ENCODE measurements at regions not wholly inside any gene's neighbourhood (a gene's known extent, or its start where the extent isn't known, plus 50 kb on each side); places are given as distances from the start of the nearest gene placed in this dataset.
"Not testable (repeated sequence)": the region's sequence is repeated elsewhere in the genome, so short reads cannot be mapped to it uniquely, and the experiment has no call there.

- Histone ChIP-seq H3K4me1 (ENCODE audit: insufficient read depth, low read length) (no peaks in the 10 kb centered on the region), H3K36me3 (ENCODE audit: insufficient read depth, low read length) (no peaks in the 10 kb centered on the region), H3K9me3 (ENCODE audit: control insufficient read depth, insufficient read depth, low read length) (no peaks in the 10 kb centered on the region), H3K9ac (ENCODE audit: low read depth, low read length) (no peak overlapping the region)
Measured at GRCh38 chr1:194080826-194081225, 894.4 kb upstream of the B3GALT2 start.

DNA sequence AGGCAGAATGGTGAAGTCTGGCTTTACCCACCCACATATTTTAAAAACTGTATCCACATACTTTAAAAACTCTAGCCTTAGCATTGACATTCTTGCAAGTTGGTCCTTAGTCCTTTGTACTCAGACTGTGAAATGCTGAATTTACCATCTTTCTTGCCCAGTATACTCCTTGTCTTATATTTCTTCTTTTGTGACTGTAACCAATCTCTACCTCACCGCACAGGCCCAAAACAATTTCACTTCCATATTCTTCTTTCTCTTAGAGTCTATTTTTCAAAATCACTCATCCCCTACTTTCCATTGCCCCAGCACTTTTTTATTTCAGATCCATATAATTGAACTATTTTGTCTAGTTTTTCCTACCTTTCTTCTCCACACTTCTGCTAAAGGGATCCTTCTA lies 892.4 kb upstream of the B3GALT2 start:
- Histone ChIP-seq H3K9me3 (ENCODE audit: control insufficient read depth, insufficient read depth, low read length) (no peaks in the 10 kb centered on the region), H3K9ac (ENCODE audit: low read depth, low read length) (no peak overlapping the region), H3K36me3 (ENCODE audit: insufficient read depth, low read length) (no peaks in the 10 kb centered on the region), H3K4me1 (ENCODE audit: insufficient read depth, low read length) (no peaks in the 10 kb centered on the region)

GRCh38 chr1:194076646-194077045 lies 890.2 kb upstream of the B3GALT2 start:
- no peaks in the 10 kb centered on the region for H3K4me1 ChIP-seq (ENCODE audit: insufficient read depth, low read length)
- H3K36me3 ChIP-seq (ENCODE audit: insufficient read depth, low read length), result no peaks in the 10 kb centered on the region

GRCh38 chr1:194073833-194074232 lies 887.4 kb upstream of the B3GALT2 start:
- H3K36me3 ChIP-seq (ENCODE audit: insufficient read depth, low read length), result no peaks in the 10 kb centered on the region
- no peaks in the 10 kb centered on the region for H3K4me1 ChIP-seq (ENCODE audit: insufficient read depth, low read length)
- no peak overlapping the region for H3K9ac ChIP-seq (ENCODE audit: low read depth, low read length)
- H3K9me3 ChIP-seq (ENCODE audit: control insufficient read depth, insufficient read depth, low read length), result no peaks in the 10 kb centered on the region

More at GRCh38 chr1:194076646-194077045, 890.2 kb upstream of the B3GALT2 start:
- H3K9ac ChIP-seq (ENCODE audit: low read depth, low read length), result no peak overlapping the region
- H3K9me3 ChIP-seq (ENCODE audit: control insufficient read depth, insufficient read depth, low read length), result no peaks in the 10 kb centered on the region

DNA sequence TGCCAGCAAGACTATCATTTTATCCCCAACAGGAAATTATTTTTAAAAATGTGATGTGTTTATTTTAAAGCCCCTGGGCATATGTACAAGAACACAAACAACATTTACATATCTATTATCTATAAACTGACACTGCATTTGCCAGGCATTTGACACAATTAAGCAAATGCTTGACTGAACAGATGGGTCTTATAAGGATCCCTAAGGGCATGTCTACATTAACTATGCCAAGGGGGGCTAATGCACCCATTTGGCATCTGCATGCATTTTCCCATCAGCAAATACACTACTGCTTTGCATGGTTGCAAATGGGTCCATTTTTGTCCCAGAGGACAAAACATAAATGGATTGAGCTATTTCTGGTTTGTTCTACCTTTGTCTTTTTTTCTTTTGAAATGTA lies 884.8 kb upstream of the B3GALT2 start:
- Histone ChIP-seq H3K4me1 (ENCODE audit: insufficient read depth, low read length) (no peaks in the 10 kb centered on the region), H3K9me3 (ENCODE audit: control insufficient read depth, insufficient read depth, low read length) (no peaks in the 10 kb centered on the region), H3K36me3 (ENCODE audit: insufficient read depth, low read length) (no peaks in the 10 kb centered on the region), H3K9ac (ENCODE audit: low read depth, low read length) (no peak overlapping the region)

- Histone ChIP-seq H3K4me1 (ENCODE audit: insufficient read depth, low read length) (no peaks in the 10 kb centered on the region), H3K36me3 (ENCODE audit: insufficient read depth, low read length) (no peaks in the 10 kb centered on the region), H3K9ac (ENCODE audit: low read depth, low read length) (no peak overlapping the region), H3K9me3 (ENCODE audit: control insufficient read depth, insufficient read depth, low read length) (no peaks in the 10 kb centered on the region)
Measured at GRCh38 chr1:194069831-194070218, 883.4 kb upstream of the B3GALT2 start.

DNA sequence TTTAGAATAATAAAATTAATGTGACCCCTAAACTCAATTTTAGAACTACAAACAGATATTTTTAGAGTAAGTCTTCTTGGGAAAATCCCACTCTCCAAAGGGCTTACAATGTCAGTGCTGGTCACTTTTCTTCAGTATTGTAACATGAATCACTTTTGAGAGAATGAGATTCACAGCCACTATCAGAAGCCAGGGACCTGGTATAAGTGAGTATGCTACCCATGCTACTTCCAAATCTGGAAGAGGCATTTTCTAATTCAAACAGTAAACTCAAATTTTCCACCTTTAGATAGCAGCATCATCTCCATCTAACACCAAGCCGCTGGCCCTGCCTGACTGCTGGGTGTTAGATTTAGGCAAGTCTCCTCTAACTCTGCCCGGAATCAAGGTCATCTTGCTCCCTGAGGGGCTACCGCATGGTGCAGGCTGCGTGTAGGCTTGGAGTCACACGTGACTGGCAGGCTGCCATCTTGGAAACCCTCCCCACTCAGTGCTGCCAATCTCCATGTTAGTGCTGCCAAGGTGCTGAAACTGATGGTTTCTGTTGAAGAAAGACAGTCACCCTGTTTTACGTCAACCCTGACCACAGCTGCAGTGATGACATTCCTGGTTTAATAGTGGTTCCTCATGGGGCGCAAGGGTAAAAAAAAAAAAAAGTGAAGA lies 882.9 kb upstream of the B3GALT2 start:
- Histone ChIP-seq H3K36me3 (ENCODE audit: insufficient read depth, low read length) (no peaks in the 10 kb centered on the region), H3K9me3 (ENCODE audit: control insufficient read depth, insufficient read depth, low read length) (no peaks in the 10 kb centered on the region), H3K9ac (ENCODE audit: low read depth, low read length) (no peak overlapping the region), H3K4me1 (ENCODE audit: insufficient read depth, low read length) (no peaks in the 10 kb centered on the region)

DNA sequence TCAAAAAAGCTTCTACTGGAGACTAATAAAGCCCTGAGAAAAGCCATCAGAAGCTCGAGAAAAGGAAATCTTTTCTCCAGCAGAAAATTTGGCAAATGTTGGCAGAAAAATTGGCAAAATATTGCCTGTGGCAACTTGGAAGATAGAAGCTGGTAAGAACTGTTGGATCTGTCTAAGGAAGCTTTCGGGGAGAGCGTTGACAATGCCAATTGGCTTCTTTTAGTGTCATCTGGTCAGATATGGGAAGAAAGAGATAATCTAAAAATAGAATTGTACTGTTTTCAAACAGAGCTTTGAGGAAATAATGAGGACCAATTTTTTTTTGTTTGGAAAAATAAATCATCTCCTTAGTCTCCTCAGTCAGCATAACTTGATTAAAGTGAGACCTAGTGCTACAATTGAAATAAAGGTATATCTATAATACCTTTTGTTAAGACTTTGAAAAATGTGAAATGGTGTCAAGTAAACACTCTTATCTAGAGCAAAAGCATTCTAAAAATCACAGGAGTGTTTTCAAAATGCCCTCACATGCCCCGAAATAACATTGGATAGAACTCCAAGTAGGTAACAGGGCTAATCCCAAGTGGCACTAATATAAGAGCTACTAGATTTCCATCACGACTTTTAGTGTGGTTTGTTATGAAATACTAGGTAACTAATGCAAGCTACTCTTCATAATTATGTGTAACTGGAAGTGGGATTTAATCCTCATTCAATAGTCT lies 882.2 kb upstream of the B3GALT2 start:
- no peak overlapping the region for H3K9ac ChIP-seq (ENCODE audit: low read depth, low read length)
- no peaks in the 10 kb centered on the region for H3K36me3 ChIP-seq (ENCODE audit: insufficient read depth, low read length)
- H3K4me1 ChIP-seq (ENCODE audit: insufficient read depth, low read length), result no peaks in the 10 kb centered on the region
- H3K9me3 ChIP-seq (ENCODE audit: control insufficient read depth, insufficient read depth, low read length), result no peaks in the 10 kb centered on the region

GRCh38 chr1:194067772-194068171 lies 881.4 kb upstream of the B3GALT2 start:
- Histone ChIP-seq H3K36me3 (ENCODE audit: insufficient read depth, low read length) (no peaks in the 10 kb centered on the region), H3K9me3 (ENCODE audit: control insufficient read depth, insufficient read depth, low read length) (no peaks in the 10 kb centered on the region), H3K9ac (ENCODE audit: low read depth, low read length) (no peak overlapping the region), H3K4me1 (ENCODE audit: insufficient read depth, low read length) (no peaks in the 10 kb centered on the region)

- no peak overlapping the region for H3K9ac ChIP-seq (ENCODE audit: low read depth, low read length)
- H3K9me3 ChIP-seq (ENCODE audit: control insufficient read depth, insufficient read depth, low read length), result no peaks in the 10 kb centered on the region; the same call in 1 of the 2 replicates
- H3K4me1 ChIP-seq (ENCODE audit: insufficient read depth, low read length), result no peaks in the 10 kb centered on the region
- H3K36me3 ChIP-seq (ENCODE audit: insufficient read depth, low read length), result no peaks in the 10 kb centered on the region
Measured at GRCh38 chr1:194062962-194063361, 876.5 kb upstream of the B3GALT2 start.

DNA sequence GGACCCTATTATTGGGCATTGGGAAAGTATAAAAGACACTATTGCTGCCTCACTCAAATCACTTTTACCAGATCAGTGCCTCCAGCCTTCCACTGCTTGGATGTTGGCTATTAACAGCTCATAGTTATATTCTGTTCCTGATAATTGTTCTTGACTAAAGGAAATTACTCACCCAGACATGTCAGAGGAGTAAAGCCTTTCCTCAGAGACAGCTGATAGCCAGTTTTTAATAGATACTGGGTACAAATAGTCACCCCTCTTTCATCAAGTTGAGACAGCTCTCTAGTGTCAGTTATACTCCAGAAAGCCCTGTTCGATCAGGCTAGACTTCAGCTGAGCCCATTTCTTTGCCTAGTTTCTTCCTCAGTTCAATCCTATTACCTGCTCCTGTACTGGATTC lies 876.1 kb upstream of the B3GALT2 start:
- Histone ChIP-seq H3K36me3 (ENCODE audit: insufficient read depth, low read length) (no peaks in the 10 kb centered on the region), H3K4me1 (ENCODE audit: insufficient read depth, low read length) (no peaks in the 10 kb centered on the region), H3K9ac (ENCODE audit: low read depth, low read length) (no peak overlapping the region), H3K9me3 (ENCODE audit: control insufficient read depth, insufficient read depth, low read length) (no peaks in the 10 kb centered on the region; the same call in 1 of the 2 replicates)

DNA sequence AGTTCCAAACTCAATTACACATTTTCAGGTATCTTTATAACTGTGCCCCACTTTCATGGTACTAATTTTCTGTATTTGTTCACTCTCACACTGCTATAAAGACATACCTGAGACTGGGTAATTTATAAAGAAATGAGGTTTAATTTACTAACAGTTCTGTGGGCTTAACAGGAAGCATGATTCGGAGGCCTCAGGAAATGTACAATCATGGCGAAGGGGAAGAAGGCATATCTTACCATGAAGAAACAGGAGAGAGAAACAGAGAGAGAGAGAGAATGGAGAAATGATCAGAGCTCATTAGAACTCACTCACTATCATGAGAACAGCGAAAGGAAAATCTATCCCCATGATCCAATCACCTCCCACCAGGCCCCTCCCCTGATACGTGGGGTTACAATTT lies 874.1 kb upstream of the B3GALT2 start:
- H3K9me3 ChIP-seq (ENCODE audit: control insufficient read depth, insufficient read depth, low read length), result no peaks in the 10 kb centered on the region; the same call in 1 of the 2 replicates
- no peaks in the 10 kb centered on the region for H3K36me3 ChIP-seq (ENCODE audit: insufficient read depth, low read length)
- no peaks in the 10 kb centered on the region for H3K4me1 ChIP-seq (ENCODE audit: insufficient read depth, low read length)
- no peak overlapping the region for H3K9ac ChIP-seq (ENCODE audit: low read depth, low read length)

DNA sequence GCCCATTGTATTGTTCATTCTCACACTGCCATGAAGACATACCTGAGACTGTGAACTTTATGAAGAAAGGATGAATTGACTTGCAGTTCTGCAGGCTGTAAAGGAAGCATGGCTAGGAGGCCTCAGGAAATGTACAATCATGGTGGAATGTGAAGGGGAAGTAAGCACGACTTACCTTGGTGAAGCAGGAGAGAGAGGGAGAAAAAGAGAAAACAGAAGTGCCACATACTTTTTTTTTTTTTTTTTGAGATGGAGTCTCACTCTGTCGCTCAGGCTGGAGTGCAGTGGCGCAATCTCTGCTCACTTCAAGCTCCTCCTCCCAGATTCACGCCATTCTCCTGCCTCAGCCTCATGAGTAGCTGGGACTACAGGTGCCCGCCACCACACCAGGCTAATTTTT lies 871.9 kb upstream of the B3GALT2 start:
- H3K36me3 ChIP-seq (ENCODE audit: insufficient read depth, low read length); H3K4me1 ChIP-seq (ENCODE audit: insufficient read depth, low read length); H3K9me3 ChIP-seq (ENCODE audit: control insufficient read depth, insufficient read depth, low read length); H3K9ac ChIP-seq (ENCODE audit: low read depth, low read length): not testable (repeated sequence)

- H3K9me3 ChIP-seq (ENCODE audit: control insufficient read depth, insufficient read depth, low read length), result no peaks in the 10 kb centered on the region; the same call in 1 of the 2 replicates
- H3K4me1 ChIP-seq (ENCODE audit: insufficient read depth, low read length), result no peaks in the 10 kb centered on the region
- H3K36me3 ChIP-seq (ENCODE audit: insufficient read depth, low read length), result no peaks in the 10 kb centered on the region
- no peak overlapping the region for H3K9ac ChIP-seq (ENCODE audit: low read depth, low read length)
Measured at GRCh38 chr1:194056169-194056568, 869.8 kb upstream of the B3GALT2 start.

GRCh38 chr1:194055536-194055935 lies 869.1 kb upstream of the B3GALT2 start:
- Histone ChIP-seq H3K36me3 (ENCODE audit: insufficient read depth, low read length) (no peaks in the 10 kb centered on the region), H3K4me1 (ENCODE audit: insufficient read depth, low read length) (no peaks in the 10 kb centered on the region), H3K9me3 (ENCODE audit: control insufficient read depth, insufficient read depth, low read length) (no peaks in the 10 kb centered on the region; the same call in 1 of the 2 replicates), H3K9ac (ENCODE audit: low read depth, low read length) (no peak overlapping the region)
